ENCODE measurements at regions not wholly inside any gene's neighbourhood (a gene's known extent, or its start where the extent isn't known, plus 50 kb on each side); places are given as distances from the start of the nearest gene placed in this dataset.

DNA sequence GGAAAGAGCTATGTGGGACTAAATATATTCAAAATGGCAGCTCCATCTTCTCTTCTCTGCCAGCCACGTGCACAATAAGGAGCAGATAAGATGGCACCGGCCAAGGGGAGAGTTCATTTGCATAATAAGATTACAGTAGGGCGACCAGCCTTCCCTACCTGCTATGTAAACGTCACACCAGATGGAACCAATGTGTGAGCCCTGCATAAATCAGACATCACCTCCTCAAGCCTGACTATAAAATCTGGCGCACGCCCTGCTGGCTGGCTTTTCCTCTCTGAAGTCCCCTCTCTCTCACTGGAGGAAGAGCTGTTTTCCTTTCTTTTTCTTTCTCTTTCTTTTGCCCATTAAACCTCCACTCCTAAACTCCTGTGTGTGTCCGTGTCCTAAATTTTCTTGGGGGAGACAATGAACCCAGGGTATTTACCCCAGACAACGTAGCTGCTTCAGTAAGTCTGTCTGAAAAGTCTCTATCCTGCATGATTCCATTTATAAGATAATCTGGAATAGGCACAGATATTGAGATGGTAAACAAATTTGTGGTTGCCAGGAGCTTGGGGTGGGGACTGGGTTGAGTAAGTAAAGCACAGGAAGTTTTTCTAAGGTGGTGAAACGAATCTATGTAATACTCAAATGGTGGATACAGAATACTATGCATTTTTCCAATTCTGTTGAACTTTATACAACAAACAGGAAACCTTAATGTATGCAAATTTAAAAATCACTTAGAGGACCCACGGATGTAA lies 670.0 kb upstream of the KIRREL3 start:
- H3K9me3 ChIP-seq (ENCODE audit: low read length) = no peaks in the 10 kb centered on the region
- no peak for TF ChIP-seq POLR2AphosphoS5 (IDR thresholded peaks at IDR 0.05)
- no peak for TF ChIP-seq RAD21 (conservative IDR thresholded peaks at IDR 0.05)
- no peak for TF ChIP-seq MXI1 (conservative IDR thresholded peaks at IDR 0.05; ENCODE audit: poor library complexity, severe bottlenecking)
- no peak for TF ChIP-seq TAF1 (IDR thresholded peaks at IDR 0.05; ENCODE audit: low read depth)
- no peak for TF ChIP-seq EZH2 (IDR thresholded peaks at IDR 0.05; ENCODE audit: borderline replicate concordance, insufficient read depth, low read length, poor library complexity, severe bottlenecking)
- TF ChIP-seq CTCF (IDR thresholded peaks at IDR 0.05; ENCODE audit: poor library complexity, severe bottlenecking) = no peak
- TF ChIP-seq, protein P1, sequence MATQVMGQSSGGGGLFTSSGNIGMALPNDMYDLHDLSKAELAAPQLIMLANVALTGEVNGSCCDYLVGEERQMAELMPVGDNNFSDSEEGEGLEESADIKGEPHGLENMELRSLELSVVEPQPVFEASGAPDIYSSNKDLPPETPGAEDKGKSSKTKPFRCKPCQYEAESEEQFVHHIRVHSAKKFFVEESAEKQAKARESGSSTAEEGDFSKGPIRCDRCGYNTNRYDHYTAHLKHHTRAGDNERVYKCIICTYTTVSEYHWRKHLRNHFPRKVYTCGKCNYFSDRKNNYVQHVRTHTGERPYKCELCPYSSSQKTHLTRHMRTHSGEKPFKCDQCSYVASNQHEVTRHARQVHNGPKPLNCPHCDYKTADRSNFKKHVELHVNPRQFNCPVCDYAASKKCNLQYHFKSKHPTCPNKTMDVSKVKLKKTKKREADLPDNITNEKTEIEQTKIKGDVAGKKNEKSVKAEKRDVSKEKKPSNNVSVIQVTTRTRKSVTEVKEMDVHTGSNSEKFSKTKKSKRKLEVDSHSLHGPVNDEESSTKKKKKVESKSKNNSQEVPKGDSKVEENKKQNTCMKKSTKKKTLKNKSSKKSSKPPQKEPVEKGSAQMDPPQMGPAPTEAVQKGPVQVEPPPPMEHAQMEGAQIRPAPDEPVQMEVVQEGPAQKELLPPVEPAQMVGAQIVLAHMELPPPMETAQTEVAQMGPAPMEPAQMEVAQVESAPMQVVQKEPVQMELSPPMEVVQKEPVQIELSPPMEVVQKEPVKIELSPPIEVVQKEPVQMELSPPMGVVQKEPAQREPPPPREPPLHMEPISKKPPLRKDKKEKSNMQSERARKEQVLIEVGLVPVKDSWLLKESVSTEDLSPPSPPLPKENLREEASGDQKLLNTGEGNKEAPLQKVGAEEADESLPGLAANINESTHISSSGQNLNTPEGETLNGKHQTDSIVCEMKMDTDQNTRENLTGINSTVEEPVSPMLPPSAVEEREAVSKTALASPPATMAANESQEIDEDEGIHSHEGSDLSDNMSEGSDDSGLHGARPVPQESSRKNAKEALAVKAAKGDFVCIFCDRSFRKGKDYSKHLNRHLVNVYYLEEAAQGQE (IDR thresholded peaks at IDR 0.05; ENCODE audit: borderline replicate concordance) = no peak
- no peak for TF ChIP-seq SMC3 (conservative IDR thresholded peaks at IDR 0.05; ENCODE audit: poor library complexity)
- TF ChIP-seq EP300 (conservative IDR thresholded peaks at IDR 0.05; ENCODE audit: poor library complexity, severe bottlenecking) = no peak
- H4K20me1 ChIP-seq (ENCODE audit: insufficient read depth) = no peaks in the 10 kb centered on the region
- H3K9me2 ChIP-seq (ENCODE audit: insufficient read depth, low read length) = no peaks in the 10 kb centered on the region
- no peak overlapping the region for H3K4me3 ChIP-seq (ENCODE audit: low read length)
- H3K36me3 ChIP-seq (ENCODE audit: insufficient read depth, low read length) = no peaks in the 10 kb centered on the region
- H2AFZ ChIP-seq (ENCODE audit: low read depth, low read length) = no peak overlapping the region
- no peak overlapping the region for H3K9ac ChIP-seq (ENCODE audit: low read length)
- H3K4me2 ChIP-seq (ENCODE audit: low read length) = no peak overlapping the region
- no peaks in the 10 kb centered on the region for H3K79me2 ChIP-seq (replicated peaks; ENCODE audit: insufficient read depth, low read length)
- H3F3A ChIP-seq (ENCODE audit: insufficient read depth, low read length, poor library complexity, severe bottlenecking) = no peaks in the 10 kb centered on the region
- no peak overlapping the region for H3K27ac ChIP-seq (ENCODE audit: low read length)
- no peaks in the 10 kb centered on the region for H3K27me3 ChIP-seq (ENCODE audit: insufficient read depth, low read depth, low read length)

DNA sequence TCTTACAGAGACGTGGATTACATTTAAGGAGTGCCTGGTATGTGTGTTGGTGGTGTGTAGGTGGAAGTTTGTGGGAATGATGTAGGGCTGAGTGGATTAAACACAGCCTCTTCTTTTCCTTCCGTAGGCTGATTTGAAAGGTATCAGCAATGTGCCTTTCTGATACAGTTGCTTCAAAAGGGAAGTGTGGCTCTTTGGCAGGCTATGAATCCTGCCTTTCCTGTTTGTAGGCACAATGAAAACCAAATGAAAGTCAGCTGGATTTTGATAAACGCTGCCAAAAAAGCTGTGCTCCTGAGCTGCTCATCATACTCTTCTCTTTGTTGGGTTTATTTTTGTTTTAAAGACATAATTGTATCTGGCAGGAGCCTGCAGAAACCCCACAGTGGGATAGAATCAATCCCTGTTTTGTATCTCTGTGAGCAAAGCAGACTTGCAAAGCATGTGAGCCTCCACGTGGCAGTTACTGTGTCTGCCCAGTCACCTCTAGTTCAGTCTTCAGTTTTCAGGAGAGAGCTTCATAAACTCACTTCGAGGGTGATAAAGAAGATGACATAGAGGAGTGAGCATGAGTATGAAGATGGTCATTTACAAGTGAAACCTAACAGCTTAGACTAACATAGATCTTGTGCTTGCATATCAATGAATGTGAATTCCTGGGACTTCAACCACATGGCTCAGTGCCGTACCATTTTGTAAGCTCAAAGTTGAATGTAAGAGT lies 655.7 kb upstream of the KIRREL3 start:
- Histone ChIP-seq H4K20me1 (ENCODE audit: insufficient read depth) (no peaks in the 10 kb centered on the region), H3K4me3 (ENCODE audit: low read length) (no peak overlapping the region), H3K4me2 (ENCODE audit: low read length) (no peak overlapping the region), H3K36me3 (ENCODE audit: insufficient read depth, low read length) (no peaks in the 10 kb centered on the region), H3K79me2 (replicated peaks; ENCODE audit: insufficient read depth, low read length) (no peaks in the 10 kb centered on the region), H3K27me3 (ENCODE audit: insufficient read depth, low read depth, low read length) (no peaks in the 10 kb centered on the region), H2AFZ (ENCODE audit: low read depth, low read length) (no peak overlapping the region), H3K27ac (ENCODE audit: low read length) (no peak overlapping the region), H3K9me3 (ENCODE audit: low read length) (no peaks in the 10 kb centered on the region), H3K9ac (ENCODE audit: low read length) (no peak overlapping the region), H3F3A (ENCODE audit: insufficient read depth, low read length, poor library complexity, severe bottlenecking) (no peaks in the 10 kb centered on the region), H3K9me2 (ENCODE audit: insufficient read depth, low read length) (no peaks in the 10 kb centered on the region)
- TF ChIP-seq MXI1 (conservative IDR thresholded peaks at IDR 0.05; ENCODE audit: poor library complexity, severe bottlenecking) (no peak), RAD21 (conservative IDR thresholded peaks at IDR 0.05) (no peak), CTCF (IDR thresholded peaks at IDR 0.05; ENCODE audit: poor library complexity, severe bottlenecking) (no peak), SMC3 (conservative IDR thresholded peaks at IDR 0.05; ENCODE audit: poor library complexity) (no peak), TAF1 (IDR thresholded peaks at IDR 0.05; ENCODE audit: low read depth) (no peak), EP300 (conservative IDR thresholded peaks at IDR 0.05; ENCODE audit: poor library complexity, severe bottlenecking) (no peak), POLR2AphosphoS5 (IDR thresholded peaks at IDR 0.05) (no peak), EZH2 (IDR thresholded peaks at IDR 0.05; ENCODE audit: borderline replicate concordance, insufficient read depth, low read length, poor library complexity, severe bottlenecking) (no peak)
- TF ChIP-seq, protein P1 (IDR thresholded peaks at IDR 0.05; ENCODE audit: borderline replicate concordance) = no peak
